ENCODE measurements at regions not wholly inside any gene's neighbourhood (a gene's known extent, or its start where the extent isn't known, plus 50 kb on each side); places are given as distances from the start of the nearest gene placed in this dataset.

DNA sequence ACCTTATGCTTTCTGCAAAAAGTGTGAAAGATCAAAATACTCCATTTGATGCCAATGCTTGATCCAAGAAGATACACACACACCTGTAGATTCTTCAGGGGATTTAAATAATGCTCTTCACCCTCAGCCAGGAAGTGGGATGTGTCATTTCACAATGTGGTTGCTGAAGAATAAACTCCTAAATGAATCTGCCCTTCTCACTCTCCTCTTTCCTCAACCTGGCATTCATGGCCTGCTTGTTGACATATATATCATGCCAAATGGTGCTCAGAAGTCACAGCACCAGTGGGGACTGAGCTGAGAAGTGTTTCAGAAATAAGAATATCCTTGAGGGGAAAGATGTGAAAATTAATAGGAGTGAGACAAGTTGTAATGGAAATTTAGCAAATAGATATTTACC is 146.6 kb upstream of the ARHGEF26 start:
- Histone ChIP-seq H3K4me1 (peaks cover 0 to 13% (median 2%) of the 10 kb centered on the region in 12 donors), H3K27me3 (no peaks in the 10 kb centered on the region), H3K36me3 (no peaks in the 10 kb centered on the region), H3K27ac (no peak overlapping the region), H3K4me3 (no peak overlapping the region), H3K9me3 (no peaks in the 10 kb centered on the region)
- intact Hi-C loops (cut with DNase I) = loop anchor here in 1 of 10 donors (10.0 kb wide), 1 partner anchor 930 kb away; no protein-coding TSS in a partner anchor
- DNase-seq = no peak
- ATAC-seq = no peak
- no peak for TF ChIP-seq POLR2A (IDR thresholded peaks at IDR 0.05)
- TF ChIP-seq, protein P1, sequence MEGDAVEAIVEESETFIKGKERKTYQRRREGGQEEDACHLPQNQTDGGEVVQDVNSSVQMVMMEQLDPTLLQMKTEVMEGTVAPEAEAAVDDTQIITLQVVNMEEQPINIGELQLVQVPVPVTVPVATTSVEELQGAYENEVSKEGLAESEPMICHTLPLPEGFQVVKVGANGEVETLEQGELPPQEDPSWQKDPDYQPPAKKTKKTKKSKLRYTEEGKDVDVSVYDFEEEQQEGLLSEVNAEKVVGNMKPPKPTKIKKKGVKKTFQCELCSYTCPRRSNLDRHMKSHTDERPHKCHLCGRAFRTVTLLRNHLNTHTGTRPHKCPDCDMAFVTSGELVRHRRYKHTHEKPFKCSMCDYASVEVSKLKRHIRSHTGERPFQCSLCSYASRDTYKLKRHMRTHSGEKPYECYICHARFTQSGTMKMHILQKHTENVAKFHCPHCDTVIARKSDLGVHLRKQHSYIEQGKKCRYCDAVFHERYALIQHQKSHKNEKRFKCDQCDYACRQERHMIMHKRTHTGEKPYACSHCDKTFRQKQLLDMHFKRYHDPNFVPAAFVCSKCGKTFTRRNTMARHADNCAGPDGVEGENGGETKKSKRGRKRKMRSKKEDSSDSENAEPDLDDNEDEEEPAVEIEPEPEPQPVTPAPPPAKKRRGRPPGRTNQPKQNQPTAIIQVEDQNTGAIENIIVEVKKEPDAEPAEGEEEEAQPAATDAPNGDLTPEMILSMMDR (IDR thresholded peaks at IDR 0.05) = no peak

GRCh38 chr3:153976891-153977554 is 144.2 kb upstream of the ARHGEF26 start:
- H3K36me3 ChIP-seq = no peaks in the 10 kb centered on the region
- WGBS, 4 donors = 13 to 25% (median 18%) methylated on average over 2 of the region's 2 CpGs
- ATAC-seq = peak in 3 of 4 donors; percentile 46 to 65 (median 56)
- no peaks in the 10 kb centered on the region for H3K27me3 ChIP-seq
- no peak overlapping the region for H3K27ac ChIP-seq
- no peak overlapping the region for H3K4me3 ChIP-seq
- TF ChIP-seq POLR2A (IDR thresholded peaks at IDR 0.05) = no peak
- TF ChIP-seq, protein P1 (IDR thresholded peaks at IDR 0.05) = no peak
- peak in 2 of 5 donors; percentile 15 to 39 for DNase-seq
- intact Hi-C loops (cut with DNase I) = loop anchor here in 1 of 10 donors (10.0 kb wide), 1 partner anchor 932 kb away; no protein-coding TSS in a partner anchor
- no peaks in the 10 kb centered on the region for H3K9me3 ChIP-seq
- H3K4me1 ChIP-seq = peaks cover 0 to 13% (median 2%) of the 10 kb centered on the region in 12 donors

- TF ChIP-seq, protein P1 (IDR thresholded peaks at IDR 0.05) = no peak
- Histone ChIP-seq H3K36me3 (no peaks in the 10 kb centered on the region), H3K4me1 (peaks cover 0 to 13% (median 2%) of the 10 kb centered on the region in 12 donors), H3K4me3 (no peak overlapping the region), H3K9me3 (peaks cover 0 to under 1% (median 0%) of the 10 kb centered on the region in 12 donors), H3K27me3 (no peaks in the 10 kb centered on the region), H3K27ac (peak overlapping the region in 1 of 12 donors; percentile 20)
- intact Hi-C loops (cut with DNase I) = loop anchor here in 1 of 10 donors (10.0 kb wide), 1 partner anchor 933 kb away; no protein-coding TSS in a partner anchor
- no peak for ATAC-seq
- no peak for DNase-seq
- 73 to 84% (median 73%) methylated on average over 1 of the region's 1 CpG for WGBS, 4 donors
These were observed 143.2 kb upstream of the ARHGEF26 start for GRCh38 chr3:153978006-153978405.

DNA sequence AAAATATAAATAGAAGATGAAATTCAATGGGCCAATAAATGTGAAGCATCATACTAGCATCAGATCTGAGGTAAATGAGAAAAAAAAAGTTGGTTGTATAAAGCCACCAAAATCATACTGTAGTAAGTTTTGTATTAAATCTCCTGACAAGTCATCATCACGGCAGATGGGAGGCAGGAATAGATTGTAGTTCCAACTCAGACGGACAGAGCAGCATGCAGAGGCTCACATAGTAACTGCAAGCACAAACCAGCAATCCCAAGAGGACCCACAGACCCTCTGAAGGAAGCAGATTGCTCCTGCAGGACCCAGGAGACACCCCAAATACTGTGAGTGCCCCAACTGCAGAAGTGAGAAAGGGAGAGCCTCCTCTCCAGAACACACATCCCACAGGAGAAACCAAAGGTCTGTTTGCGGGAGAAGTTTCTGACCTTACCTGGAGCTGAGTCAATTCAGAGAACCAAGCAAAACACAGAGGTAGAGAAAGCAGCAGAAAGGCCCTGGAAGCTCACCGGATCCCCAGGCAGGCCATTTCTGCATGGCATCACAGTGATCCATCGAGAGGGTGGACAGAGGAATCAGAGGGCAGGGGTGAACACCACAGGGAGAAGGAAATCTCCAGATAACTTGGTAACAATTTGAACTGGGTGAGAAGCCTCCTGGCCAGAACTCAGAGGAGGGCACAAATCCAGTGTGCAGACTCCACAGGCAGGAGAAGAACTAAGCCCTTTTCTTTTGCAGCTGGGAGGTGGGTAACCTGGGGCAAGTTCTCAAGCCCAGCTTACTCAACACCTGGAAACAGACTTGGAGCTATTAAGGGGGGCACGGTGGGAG is 141.6 kb upstream of the ARHGEF26 start:
- no peak for TF ChIP-seq POLR2A (IDR thresholded peaks at IDR 0.05)
- TF ChIP-seq, protein P1 (IDR thresholded peaks at IDR 0.05) = no peak
- ATAC-seq (no peak), DNase-seq (no peak)
- intact Hi-C loops (cut with DNase I) = loop anchor here in 1 of 10 donors (10.0 kb wide), 1 partner anchor 935 kb away; no protein-coding TSS in a partner anchor
- Histone ChIP-seq H3K36me3 (no peaks in the 10 kb centered on the region), H3K27ac (no peak overlapping the region), H3K9me3 (peaks cover 0 to 5% (median 0%) of the 10 kb centered on the region in 12 donors), H3K4me1 (peaks cover 0 to 13% (median 0%) of the 10 kb centered on the region in 12 donors), H3K4me3 (no peak overlapping the region), H3K27me3 (no peaks in the 10 kb centered on the region)
- 71 to 84% (median 75%) methylated on average over 5 to 6 of the region's 6 CpGs for WGBS, 4 donors

All from heart left ventricle (tissue), 16 donors.